ENCODE measurements at regions not wholly inside any gene's neighbourhood (a gene's known extent, or its start where the extent isn't known, plus 50 kb on each side); places are given as distances from the start of the nearest gene placed in this dataset.
A peak's percentile ranks its signal among the peaks of the same experiment; 100 is the strongest.

GRCh38 chr13:76711550-76712182, 174.5 kb downstream of the KCTD12 start:
- peak; percentile 36 for DNase-seq (ENCODE audit: low read depth)

DNA sequence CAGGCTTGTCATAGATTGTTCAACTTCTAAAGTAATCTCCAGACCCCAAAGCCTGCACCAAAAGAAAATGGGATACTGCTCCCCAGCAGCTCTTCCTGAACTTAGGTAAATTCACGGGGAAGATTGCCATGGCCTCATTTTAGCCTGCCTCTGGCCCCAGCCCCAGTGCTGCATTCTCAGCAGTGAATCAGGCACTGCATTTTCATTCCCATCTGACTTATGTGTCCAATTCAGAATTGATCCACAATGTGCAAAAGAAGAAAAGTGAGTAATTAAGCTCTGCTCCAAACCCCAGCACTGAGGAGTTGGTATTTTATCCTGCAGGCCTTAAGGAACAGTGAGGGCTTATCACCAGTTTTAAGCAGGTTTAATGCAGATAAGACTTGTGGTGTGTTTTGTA, 176.4 kb downstream of the KCTD12 start:
- DNase-seq (ENCODE audit: low read depth), result no peak

GRCh38 chr13:76708138-76708688, 178.0 kb downstream of the KCTD12 start:
- DNase-seq (ENCODE audit: low read depth), result no peak

DNA sequence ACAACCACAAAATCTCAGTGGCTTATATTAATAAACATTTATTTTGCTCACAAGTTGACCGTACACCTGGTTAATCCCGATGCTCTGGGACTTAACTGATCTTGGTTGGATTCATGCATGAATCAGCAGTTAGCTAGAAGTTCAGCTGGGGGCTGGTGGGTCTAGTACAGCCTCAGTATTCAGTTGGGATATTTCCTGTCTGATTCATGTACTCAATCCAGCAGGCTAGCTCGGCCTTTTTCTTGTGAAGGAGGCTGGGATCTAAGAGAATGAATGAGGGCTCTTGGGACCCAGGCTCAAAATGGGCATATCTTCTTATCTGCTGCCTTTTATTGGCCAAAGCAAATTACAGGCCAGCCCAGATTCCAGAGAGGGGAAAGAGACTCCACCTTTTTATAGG, 178.8 kb downstream of the KCTD12 start:
- peak; percentile 8 for DNase-seq (ENCODE audit: low read depth)

- DNase-seq (ENCODE audit: low read depth), result no peak
Observed at GRCh38 chr13:76703621-76704288, 182.4 kb downstream of the KCTD12 start.

- DNase-seq (ENCODE audit: low read depth), result no peak
Observed at GRCh38 chr13:76703216-76703615, 183.0 kb downstream of the KCTD12 start.

DNA sequence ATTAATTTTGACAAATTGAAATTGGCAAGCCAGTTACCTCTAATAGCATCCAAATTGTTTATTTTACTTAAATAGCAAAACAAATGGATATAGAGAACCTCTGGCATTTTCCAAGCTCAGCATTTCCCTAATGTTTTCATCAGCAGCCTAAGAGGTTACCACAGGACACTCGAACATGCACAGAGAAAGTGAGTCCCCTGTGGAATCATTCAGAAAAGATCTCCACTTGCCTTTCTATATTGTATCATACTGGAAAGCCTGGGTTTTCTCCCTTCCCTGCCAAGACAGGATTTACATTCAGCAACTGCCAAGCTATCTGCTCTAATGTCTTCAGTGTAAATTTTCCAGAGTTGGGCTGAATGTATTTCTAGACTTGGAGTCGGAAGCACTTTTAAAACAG, 188.9 kb downstream of the KCTD12 start:
- no peak for DNase-seq (ENCODE audit: low read depth)

DNA sequence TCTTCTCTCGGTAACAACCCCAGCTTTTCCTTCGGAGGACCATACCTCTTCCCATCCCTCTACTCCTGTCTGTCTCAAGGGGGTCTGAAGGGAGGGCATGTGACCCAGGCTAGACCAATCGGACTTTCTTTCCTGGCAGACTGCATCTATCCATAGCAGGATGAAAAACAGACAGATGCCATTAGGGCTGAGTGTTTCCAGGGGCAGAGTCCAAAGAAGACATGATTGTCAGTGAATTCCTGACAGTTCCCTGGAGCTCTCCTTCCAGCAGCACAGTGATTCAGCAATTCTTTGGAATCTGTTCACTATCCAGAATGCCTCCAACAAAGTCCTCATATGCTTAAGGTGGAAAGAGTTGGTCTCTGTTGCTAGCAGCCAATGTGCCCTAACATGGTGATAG, 189.8 kb downstream of the KCTD12 start:
- no peak for DNase-seq (ENCODE audit: low read depth)

DNA sequence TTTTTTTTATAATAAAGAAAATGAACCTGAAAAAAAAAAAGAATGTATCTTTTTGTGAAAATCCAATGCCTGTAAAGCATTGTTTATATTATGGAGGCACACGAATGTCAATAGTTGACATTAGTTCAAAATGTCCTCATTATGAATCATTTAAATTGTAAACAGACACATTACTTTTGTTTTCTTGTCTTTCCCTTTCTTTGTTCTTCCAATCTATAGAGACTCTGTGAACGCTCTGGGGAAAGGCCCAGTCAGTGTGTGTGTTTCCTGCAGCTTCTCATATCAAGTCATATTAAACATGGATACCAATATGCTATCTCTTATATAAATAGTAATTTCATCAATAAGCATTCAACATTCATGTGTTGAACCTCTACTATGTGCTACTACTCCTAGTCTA, 193.1 kb downstream of the KCTD12 start:
- DNase-seq (ENCODE audit: low read depth), result no peak

DNA sequence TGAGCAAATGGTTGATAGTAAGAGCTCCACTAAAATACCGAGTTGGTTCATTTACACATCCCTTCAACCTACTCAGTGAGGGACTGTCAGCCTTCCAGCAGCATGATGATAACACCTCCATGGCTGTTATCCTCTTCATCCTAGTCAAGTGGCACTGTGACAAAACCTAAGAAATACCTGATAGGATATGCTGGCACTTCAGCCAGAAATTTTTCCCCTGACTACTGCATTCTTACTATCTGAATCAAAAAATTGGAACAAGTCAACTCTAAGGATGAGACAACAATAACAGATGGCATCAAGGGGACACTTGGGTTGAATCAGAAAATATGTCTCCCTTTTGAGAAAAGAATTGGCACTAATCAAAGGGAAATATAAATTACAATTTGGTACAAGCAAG, 193.9 kb downstream of the KCTD12 start:
- no peak for DNase-seq (ENCODE audit: low read depth)

DNA sequence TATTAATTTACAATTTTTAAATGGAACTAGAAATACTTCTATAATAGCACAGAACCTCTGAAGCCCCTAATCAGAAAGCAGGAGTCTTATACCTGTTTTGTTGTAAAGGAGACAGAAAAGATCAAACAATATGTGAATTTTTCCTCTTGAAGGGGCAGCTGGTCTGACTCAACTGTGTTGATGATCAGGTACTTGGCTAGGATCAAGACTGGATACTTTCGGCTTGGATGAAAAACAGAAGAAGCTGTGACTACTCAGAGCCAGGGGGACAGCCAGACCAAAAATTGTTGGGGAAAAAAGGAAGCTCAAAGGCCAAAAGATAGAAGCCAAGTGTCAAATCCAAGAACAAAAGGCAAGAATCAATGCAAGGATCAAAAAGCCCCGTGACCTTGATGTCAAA, 195.6 kb downstream of the KCTD12 start:
- no peak for DNase-seq (ENCODE audit: low read depth)

DNA sequence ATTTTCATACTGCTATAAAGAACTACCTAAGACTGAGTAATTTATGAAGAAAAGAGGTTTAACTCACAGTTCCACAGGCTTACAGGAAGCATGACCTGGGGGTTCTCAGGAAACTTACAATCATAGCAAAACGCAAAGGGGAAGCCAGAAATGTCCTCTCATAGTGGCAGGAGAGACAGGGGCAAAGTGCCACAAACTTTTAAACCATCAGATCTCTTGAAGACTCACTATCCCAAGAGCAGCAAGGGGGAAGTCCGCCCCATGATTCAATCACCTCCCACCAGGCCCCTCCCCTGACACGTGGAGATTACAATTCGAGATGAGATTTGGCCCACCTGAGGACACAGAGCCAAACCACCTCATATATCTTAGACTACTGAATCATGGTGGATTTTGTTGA, 198.7 kb downstream of the KCTD12 start:
- DNase-seq (ENCODE audit: low read depth), result no peak

DNA sequence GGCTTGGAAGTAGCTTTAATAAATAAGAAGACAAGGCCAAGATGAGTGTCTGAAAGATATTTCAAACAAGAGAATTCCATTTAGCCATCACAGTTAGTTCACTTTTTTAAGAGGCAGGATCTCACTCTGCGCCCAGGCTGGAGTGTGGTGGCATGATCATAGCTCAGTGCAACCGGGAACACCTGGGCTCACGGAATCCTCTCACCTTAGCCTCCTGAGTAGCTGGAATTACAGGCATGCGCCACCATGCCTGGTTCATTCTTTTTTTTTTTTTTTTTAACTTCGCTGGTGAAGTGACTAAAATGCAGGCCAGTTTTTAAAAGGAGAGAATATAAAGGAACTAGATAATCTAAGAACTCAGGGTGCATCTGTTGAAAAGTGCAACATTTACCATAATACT, 200.3 kb downstream of the KCTD12 start:
- no peak for DNase-seq (ENCODE audit: low read depth)

GRCh38 chr13:76684336-76684735, 201.9 kb downstream of the KCTD12 start:
- DNase-seq (ENCODE audit: low read depth), result no peak

DNA sequence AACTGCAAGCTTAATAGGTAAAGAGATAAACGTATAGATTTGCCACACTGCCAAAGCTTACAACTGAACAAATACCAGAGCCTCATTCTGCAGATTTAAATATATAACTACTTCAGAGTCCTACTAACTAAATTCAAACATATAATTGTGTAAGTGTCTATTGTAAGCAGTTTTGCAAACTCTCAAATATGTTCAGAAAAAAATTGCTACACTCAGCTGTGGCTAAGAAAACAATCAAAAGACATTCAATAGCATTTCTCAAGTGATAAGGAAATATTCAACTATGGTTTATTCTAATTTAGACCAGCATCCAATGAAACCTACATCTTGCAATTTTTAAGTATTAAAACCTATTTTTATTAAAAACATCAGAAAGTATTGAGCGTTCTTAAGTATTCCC, 202.4 kb downstream of the KCTD12 start:
- no peak for DNase-seq (ENCODE audit: low read depth)

DNA sequence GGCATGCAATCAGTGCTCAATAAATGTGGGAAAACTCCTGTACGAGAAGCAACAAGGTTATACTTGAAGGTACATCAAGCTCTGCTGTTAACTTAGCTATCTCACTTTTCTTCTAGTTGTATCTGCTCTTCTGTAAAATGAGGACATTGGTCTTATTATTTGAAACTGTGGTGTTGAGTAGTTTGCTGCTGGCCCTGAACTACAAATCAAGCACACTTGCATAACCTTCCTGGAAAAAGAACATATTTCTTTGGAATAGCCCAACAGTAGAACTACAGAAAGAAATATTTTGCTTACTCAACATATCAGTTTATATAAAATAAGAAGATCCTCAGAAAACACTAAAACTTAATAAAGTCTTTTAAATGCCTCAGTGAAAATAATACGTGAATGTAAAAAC, 203.0 kb downstream of the KCTD12 start:
- no peak for DNase-seq (ENCODE audit: low read depth)

- no peak for DNase-seq (ENCODE audit: low read depth)
Observed at GRCh38 chr13:76680112-76680511, 206.1 kb downstream of the KCTD12 start.

GRCh38 chr13:76677043-76677442, 209.2 kb downstream of the KCTD12 start:
- no peak for DNase-seq (ENCODE audit: low read depth)

DNA sequence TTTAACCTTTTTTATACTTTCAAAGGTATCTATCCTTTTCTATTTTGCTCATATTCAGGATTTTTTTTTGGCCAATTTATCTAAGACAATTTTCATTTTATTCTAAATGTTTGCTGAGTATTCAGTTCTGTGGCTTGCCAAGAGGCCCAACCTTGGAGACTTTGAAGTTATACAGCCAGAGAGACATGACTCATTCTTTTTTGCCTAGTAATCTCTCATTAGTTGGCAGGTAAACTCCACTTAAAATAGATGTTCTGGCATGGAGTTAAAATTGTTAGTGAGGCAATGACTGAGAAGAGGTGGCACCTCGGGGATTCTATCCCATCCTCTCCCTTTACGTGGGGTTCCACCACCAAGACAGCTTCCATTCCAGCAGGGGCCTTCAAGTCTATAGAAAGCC, 213.8 kb downstream of the KCTD12 start:
- no peak for DNase-seq (ENCODE audit: low read depth)

DNA sequence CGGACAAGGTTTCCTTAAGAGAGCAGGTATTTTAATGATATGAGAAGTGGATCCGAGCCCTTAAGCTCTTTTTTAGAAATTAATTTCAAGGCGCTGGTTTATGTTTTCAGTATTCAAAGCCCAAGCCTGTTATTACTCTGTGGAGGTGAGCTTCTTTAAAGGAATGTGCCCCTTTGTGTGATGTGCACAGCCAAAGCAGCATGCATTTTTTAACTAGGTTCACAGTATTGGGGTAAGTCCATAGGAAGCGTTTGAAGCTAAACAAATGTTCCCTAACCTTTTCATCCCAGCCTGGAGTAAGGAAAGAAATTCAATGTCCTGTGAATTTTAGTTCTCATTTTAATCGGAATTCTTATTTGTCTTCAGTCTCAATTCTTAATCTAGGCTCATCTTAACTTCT, 217.5 kb downstream of the KCTD12 start:
- no peak for DNase-seq (ENCODE audit: low read depth)

DNA sequence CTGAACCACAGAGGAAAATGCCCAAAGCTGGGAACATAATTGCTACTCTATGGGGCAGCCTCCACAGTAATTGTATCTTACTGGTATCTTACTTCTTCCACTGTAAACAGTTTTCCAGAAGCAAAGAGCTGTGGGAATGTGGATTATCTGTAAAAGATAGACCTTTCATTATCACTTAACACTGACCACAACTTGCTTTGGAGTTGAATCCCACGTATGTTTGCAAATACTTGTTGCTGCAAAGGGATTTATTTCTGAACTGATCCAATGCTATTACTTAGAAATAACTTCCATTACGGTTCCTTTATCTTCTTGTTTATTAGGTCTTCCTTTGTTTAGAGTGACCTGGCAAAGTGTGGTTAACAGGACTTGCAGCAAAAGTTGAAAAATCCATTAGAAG, 218.1 kb downstream of the KCTD12 start:
- no peak for DNase-seq (ENCODE audit: low read depth)

- no peak for DNase-seq (ENCODE audit: low read depth)
Observed at GRCh38 chr13:76667551-76667950, 218.7 kb downstream of the KCTD12 start.

DNA sequence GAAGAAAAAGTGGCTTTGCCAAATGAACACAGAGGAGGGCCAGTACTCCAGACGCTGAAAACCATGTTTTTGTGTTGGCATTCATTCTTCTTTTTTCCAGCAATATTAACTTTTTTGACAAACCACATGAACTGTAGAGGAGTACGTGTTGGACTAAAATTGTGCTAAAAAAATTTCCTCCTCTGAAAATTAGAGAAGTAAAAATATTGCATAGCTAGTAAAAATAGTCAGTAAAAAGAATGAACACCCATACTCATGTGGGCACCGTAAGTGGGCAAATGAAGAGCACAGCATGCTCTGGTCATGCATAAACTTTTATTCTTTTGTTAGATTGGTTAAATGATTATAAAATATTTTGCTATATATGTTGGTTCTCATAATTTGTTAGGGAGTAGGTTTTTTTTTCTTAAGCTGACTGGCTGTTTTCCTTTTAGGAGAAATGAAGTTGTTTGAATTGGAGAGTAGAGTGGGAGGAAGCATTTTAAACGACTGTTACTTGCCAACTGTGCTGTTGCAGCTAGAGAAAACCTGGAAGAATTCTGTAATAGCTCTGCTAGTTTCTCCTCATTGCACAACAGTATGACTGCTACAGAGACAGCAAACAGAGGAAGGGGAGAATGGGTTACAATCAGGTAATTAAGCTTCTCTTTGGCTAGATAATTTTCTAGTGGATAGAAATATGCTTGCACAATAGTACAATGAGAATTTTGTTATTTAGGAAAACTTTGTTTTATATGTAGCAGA, 222.4 kb downstream of the KCTD12 start:
- no peak for DNase-seq (ENCODE audit: low read depth)
